HUES48 (cell line): ENCODE measurements at regions not wholly inside any gene's neighbourhood (a gene's known extent, or its start where the extent isn't known, plus 50 kb on each side); places are given as distances from the start of the nearest gene placed in this dataset.

ENCODE experiments used
- H3K27ac ChIP-seq: one replicate; pipeline ENCODE4 v1.7.0; 2013; ENCODE audit warnings: low read depth, low read length, inconsistent platforms
- H3K27me3 ChIP-seq: 2 replicates; pipeline ENCODE4 v1.6.1; 2013; ENCODE audit warnings: mild to moderate bottlenecking, low read length; ENCODE audit not compliant: control insufficient read depth, insufficient read depth
- H3K36me3 ChIP-seq: 2 replicates; pipeline ENCODE4 v1.6.1; 2013; ENCODE audit warnings: low read length; ENCODE audit not compliant: control insufficient read depth, insufficient read depth
- H3K4me1 ChIP-seq: 2 replicates; pipeline ENCODE4 v1.6.1; 2013; ENCODE audit warnings: mild to moderate bottlenecking, low read length; ENCODE audit not compliant: control insufficient read depth, insufficient read depth
- H3K4me3 ChIP-seq: 2 replicates; pipeline ENCODE4 v1.5.1; 2013; ENCODE audit warnings: mild to moderate bottlenecking, low read depth, low read length
- H3K9ac ChIP-seq: 2 replicates; pipeline ENCODE4 v1.6.1; 2013; ENCODE audit warnings: mild to moderate bottlenecking, low read depth, low read length, moderate library complexity
- H3K9me3 ChIP-seq: 2 replicates; pipeline ENCODE4 v1.6.1; 2013; ENCODE audit warnings: low read length; ENCODE audit not compliant: control insufficient read depth, insufficient read depth

DNA sequence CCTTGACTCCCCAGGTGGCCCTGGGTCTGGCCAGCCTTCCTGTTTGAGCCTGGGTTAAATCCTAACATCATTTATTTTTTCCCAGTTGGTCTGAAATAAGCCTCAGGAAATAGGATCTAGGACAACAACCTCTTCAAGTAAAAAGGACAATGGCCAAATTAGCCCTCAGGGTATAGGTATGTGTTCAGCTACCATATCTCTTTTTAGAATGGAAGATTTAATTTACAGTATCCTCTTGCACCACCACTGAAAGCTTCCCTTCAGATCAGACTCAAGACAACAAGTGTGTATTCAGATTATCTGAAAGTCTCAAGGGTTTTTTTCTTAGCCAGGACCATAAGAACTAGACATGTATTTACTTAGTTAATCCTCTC lies 61.6 kb upstream of the CXCR4 start:
- Histone ChIP-seq H3K9ac (no peak overlapping the region), H3K9me3 (no peaks in the 10 kb centered on the region), H3K27me3 (no peaks in the 10 kb centered on the region), H3K4me1 (no peaks in the 10 kb centered on the region), H3K36me3 (no peaks in the 10 kb centered on the region), H3K4me3 (no peak overlapping the region), H3K27ac (peak overlapping the region; percentile 38)

DNA sequence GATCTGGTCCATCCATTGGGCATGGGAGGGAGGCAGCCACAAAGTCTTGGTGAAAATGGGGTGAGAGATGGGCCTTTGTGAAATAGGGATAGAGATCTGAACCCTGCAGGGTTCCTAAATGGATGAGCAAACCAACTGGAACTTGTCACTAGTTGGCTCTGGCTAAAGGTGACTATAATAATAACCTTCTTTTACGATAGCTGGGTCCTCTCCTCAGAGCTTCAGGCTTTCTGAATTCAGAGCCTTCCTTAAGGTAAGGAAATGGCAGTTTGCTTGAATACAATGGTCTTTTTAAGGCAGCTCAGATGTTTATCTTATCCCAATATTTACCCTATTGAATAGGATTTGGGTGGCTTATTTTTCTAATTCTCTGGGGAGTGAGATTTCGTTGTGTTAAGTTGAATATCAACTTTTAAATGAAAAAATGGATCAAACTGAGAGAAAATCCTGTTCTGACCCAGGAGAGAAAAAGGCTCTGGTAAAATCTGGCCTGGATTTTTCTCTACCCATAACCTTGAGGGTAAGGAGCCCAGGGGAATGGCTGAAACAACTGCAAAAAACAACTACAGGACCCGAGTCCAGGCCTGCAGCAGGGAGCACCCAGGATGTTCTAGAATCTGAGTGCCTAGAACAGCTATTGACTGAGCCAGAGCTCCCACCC lies 61.1 kb upstream of the CXCR4 start:
- Histone ChIP-seq H3K27ac (peak overlapping the region; percentile 38), H3K9me3 (no peaks in the 10 kb centered on the region), H3K9ac (no peak overlapping the region), H3K4me3 (no peak overlapping the region), H3K4me1 (0 out of 2 replicates have a peak, but pooled peaks cover 2% of the 10 kb centered on the region), H3K27me3 (no peaks in the 10 kb centered on the region), H3K36me3 (no peaks in the 10 kb centered on the region)

DNA sequence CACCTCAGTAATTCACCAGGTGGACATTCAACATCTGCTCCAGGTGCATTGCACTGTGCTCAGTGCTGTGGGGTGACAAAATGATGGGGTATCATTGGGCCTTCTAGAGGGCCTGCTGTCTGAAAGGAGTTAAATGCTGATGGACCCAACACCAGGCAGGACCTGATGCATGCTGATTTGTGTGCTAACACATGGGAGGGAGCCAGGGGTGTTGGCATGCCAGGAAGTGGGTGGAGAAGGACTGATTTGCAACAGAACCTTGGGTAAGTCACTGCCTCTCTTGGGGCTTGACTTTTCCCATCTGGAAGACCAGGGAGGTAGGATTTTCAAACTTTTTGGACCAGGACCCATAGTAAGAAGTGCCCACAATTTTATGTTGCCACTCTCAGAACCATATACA lies 57.9 kb upstream of the CXCR4 start:
- no peak overlapping the region for H3K9ac ChIP-seq
- H3K9me3 ChIP-seq: no peaks in the 10 kb centered on the region
- H3K27ac ChIP-seq: no peak overlapping the region
- no peaks in the 10 kb centered on the region for H3K27me3 ChIP-seq
- H3K4me3 ChIP-seq: no peak overlapping the region
- no peaks in the 10 kb centered on the region for H3K36me3 ChIP-seq
- 0 out of 2 replicates have a peak, but pooled peaks cover 8% of the 10 kb centered on the region for H3K4me1 ChIP-seq

DNA sequence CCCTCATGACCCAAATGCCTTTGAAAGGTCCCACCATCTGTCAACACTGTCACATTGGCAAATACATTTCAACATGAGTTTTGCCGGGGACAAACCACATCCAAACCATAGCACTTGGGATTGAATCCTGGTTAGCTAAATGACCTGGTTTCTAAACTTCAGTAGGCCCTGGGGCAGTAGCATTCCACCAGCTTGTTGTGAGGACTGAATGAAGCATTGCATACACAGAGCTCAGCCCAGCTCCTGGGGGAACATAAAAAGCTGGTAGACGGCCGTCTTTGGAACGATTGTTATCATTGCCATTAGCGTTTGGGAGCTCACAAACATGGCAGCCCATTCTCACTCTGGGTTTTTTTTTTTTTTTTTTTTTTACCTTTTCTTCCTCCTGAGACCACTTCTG lies 57.5 kb upstream of the CXCR4 start:
- Histone ChIP-seq H3K4me1 (0 out of 2 replicates have a peak, but pooled peaks cover 8% of the 10 kb centered on the region), H3K9me3 (no peaks in the 10 kb centered on the region), H3K9ac (no peak overlapping the region), H3K4me3 (no peak overlapping the region), H3K27me3 (no peaks in the 10 kb centered on the region), H3K36me3 (no peaks in the 10 kb centered on the region), H3K27ac (no peak overlapping the region)

DNA sequence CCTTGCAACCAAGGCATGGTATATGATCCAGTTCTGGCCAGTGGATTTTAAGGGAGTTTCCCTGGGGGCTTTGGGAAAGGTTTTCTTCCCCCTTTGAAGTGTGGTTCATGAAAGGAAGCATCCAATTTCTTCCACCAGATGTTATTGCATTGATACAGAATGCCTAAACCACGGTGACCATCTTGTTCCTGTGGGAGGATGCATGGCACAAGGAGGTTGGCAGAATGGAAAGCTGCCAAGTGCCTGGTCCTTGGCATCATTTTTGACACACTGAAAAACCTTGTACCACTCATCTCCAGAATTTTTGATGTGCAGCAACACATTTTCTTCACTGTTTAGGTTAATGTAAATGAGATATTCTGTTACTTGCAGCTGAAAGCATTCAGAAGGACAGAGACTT lies 55.2 kb upstream of the CXCR4 start:
- no peak overlapping the region for H3K9ac ChIP-seq
- no peaks in the 10 kb centered on the region for H3K36me3 ChIP-seq
- no peak overlapping the region for H3K4me3 ChIP-seq
- H3K27ac ChIP-seq: no peak overlapping the region
- no peaks in the 10 kb centered on the region for H3K27me3 ChIP-seq
- H3K4me1 ChIP-seq: 0 out of 2 replicates have a peak, but pooled peaks cover 8% of the 10 kb centered on the region
- no peaks in the 10 kb centered on the region for H3K9me3 ChIP-seq

DNA sequence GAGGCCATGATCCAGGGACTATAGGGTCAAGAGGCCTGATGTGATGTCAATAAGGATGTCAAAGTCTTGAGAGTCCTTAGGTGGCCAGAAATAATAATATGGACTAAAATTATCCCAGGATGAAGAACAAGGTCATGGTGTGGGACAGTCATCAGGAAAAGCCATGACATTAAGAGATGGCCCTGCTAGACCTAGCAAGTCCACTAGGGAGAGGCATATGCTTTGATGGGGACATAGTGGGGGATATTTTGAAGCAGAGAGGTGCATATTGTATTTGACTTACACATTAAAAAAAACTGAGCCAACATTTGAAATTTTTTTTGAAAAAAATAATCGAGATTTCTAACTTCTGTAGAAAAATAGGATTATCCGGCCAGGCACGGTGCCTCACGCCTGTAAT lies 53.3 kb upstream of the CXCR4 start:
- Histone ChIP-seq H3K4me3 (no peak overlapping the region), H3K9me3 (no peaks in the 10 kb centered on the region)

DNA sequence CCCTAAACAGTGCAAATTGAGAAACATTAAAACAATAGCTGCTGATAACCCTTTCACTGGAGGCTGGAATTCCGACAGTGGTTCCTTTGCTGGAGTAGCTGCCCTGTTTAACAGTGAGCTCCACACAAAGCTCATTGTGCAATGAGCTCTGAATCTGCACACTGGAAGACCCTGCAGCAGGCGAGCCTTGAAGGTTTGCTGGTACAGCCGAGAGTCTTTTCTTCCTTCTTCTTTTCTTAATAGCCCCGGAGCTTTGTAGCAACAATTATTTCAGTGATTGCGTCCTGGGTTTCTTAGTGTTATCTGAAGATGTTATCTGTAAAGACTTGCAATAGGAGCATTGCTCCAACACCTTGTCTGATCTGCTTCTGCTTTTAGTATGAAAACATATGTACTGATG lies 50.8 kb upstream of the CXCR4 start:
- Histone ChIP-seq H3K36me3 (no peaks in the 10 kb centered on the region), H3K4me3 (no peak overlapping the region), H3K9ac (no peak overlapping the region), H3K27me3 (no peaks in the 10 kb centered on the region), H3K4me1 (0 out of 2 replicates have a peak, but pooled peaks cover 2% of the 10 kb centered on the region), H3K9me3 (no peaks in the 10 kb centered on the region), H3K27ac (no peak overlapping the region)

More for the DNA sequence above, 53.3 kb upstream of the CXCR4 start:
- Histone ChIP-seq H3K4me1 (0 out of 2 replicates have a peak, but pooled peaks cover 8% of the 10 kb centered on the region), H3K9ac (no peak overlapping the region), H3K36me3 (no peaks in the 10 kb centered on the region), H3K27ac (no peak overlapping the region), H3K27me3 (no peaks in the 10 kb centered on the region)

DNA sequence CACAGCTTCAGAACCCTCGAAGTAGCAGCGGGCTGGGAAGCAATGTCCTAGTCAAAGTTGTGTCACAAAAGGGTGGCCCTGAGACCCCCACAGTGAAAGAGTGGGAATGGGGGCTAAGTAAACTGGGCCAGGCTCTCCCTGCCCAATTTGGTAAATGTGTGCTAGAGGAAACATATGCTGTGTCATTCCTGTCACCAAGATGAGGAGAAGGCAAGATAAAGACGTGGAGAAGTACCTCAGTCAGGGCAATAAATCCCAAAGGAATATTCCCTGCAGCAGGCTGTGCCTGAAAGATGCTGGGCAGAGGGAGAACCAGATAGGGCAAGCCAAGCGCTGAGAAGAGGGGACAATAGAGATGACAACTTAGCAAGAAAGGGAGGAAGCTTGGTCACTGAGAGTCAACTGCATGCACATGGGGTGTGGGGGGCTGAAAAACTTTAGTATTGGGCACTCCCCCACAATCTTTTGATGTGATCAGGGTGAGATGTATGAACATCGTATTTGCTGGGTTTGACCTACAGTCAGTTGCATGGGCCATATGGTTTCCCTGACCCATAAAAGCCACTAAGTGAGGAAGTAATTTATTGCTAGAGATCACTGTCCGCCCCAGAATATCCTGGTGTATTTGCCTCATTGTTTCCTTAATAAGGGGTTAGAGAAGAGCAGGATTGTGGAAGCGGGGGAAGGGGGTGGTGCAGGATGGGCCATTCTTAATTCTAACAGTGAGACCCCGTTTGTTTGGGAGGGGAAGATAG lies 49.9 kb upstream of the CXCR4 start:
- Histone ChIP-seq H3K9ac (no peak overlapping the region), H3K9me3 (no peaks in the 10 kb centered on the region), H3K4me1 (no peaks in the 10 kb centered on the region), H3K27me3 (no peaks in the 10 kb centered on the region), H3K4me3 (no peak overlapping the region), H3K36me3 (no peaks in the 10 kb centered on the region), H3K27ac (no peak overlapping the region)
